ENCODE measurements at regions not wholly inside any gene's neighbourhood (a gene's known extent, or its start where the extent isn't known, plus 50 kb on each side); places are given as distances from the start of the nearest gene placed in this dataset.

DNA sequence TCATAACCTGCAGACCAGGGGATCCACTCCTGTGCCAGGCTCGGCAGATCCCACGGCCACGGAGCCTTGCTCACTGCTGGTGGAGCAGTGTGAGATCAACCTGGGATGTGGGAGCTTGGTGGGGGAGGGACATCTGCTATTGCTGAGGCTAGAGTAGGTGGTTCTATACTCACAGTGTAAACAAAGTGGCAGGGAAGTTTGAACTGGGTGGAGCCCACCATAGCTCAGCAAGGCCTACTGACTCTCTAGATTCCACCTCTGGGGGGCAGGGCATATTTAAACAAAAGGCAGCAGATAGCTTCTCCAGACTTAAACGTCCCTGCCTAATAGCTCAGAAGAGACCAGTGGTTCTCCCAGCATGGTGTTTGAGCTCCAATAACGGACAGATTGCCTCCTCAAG, 54.7 kb upstream of the EPHA5 start:
- no peak for DNase-seq (ENCODE audit: low read depth)
- TF ChIP-seq, protein P1, sequence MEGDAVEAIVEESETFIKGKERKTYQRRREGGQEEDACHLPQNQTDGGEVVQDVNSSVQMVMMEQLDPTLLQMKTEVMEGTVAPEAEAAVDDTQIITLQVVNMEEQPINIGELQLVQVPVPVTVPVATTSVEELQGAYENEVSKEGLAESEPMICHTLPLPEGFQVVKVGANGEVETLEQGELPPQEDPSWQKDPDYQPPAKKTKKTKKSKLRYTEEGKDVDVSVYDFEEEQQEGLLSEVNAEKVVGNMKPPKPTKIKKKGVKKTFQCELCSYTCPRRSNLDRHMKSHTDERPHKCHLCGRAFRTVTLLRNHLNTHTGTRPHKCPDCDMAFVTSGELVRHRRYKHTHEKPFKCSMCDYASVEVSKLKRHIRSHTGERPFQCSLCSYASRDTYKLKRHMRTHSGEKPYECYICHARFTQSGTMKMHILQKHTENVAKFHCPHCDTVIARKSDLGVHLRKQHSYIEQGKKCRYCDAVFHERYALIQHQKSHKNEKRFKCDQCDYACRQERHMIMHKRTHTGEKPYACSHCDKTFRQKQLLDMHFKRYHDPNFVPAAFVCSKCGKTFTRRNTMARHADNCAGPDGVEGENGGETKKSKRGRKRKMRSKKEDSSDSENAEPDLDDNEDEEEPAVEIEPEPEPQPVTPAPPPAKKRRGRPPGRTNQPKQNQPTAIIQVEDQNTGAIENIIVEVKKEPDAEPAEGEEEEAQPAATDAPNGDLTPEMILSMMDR (conservative IDR thresholded peaks at IDR 0.05; ENCODE audit: low read depth, low read length) = no peak
- no peak overlapping the region for H3K4me3 ChIP-seq (ENCODE audit: low read depth, low read length)
